Small intestine (tissue), 7 donors: ENCODE measurements at regions not wholly inside any gene's neighbourhood (a gene's known extent, or its start where the extent isn't known, plus 50 kb on each side); places are given as distances from the start of the nearest gene placed in this dataset.

Experiments used
- DNase-seq, 2 donors: peaks; one replicate each; pipeline versions ENCODE4 v3.0.0 to v3.0.0-alpha.2; 2013
- FAIRE-seq: peaks from 2 replicates; lab custom pipeline; 2012; peaks lifted over from hg19 to GRCh38; lab: Jason Lieb, UNC
- H3K27ac ChIP-seq, 3 donors: one replicate each; pipeline ENCODE4 v1.5.1; 2013; ENCODE audit warnings: low read length in 2 of 3, mild to moderate bottlenecking in 2 of 3, control low read depth in 1 of 3, inconsistent platforms in 1 of 3, low read depth in 1 of 3, moderate library complexity in 1 of 3
- H3K27me3 ChIP-seq, 3 donors: one replicate each; pipeline ENCODE4 v1.6.1; 2013; ENCODE audit warnings: low read length in 3 of 3, inconsistent platforms in 1 of 3; ENCODE audit not compliant: control insufficient read depth in 3 of 3, insufficient read depth in 3 of 3
- H3K36me3 ChIP-seq, 3 donors: one replicate each; pipeline ENCODE4 v1.6.1; 2013; ENCODE audit warnings: low read length in 3 of 3, inconsistent platforms in 1 of 3, low read depth in 1 of 3, mild to moderate bottlenecking in 1 of 3, moderate library complexity in 1 of 3; ENCODE audit not compliant: control insufficient read depth in 3 of 3, insufficient read depth in 2 of 3
- H3K4me1 ChIP-seq, 3 donors: one replicate each; pipeline ENCODE4 v1.6.1; 2013; ENCODE audit warnings: low read length in 2 of 3, inconsistent platforms in 1 of 3, low read depth in 1 of 3, mild to moderate bottlenecking in 1 of 3, moderate library complexity in 1 of 3; ENCODE audit not compliant: control insufficient read depth in 3 of 3, insufficient read depth in 2 of 3
- H3K4me3 ChIP-seq, 3 donors: one replicate each; pipeline ENCODE4 v1.5.1; 2013; ENCODE audit warnings: low read length in 3 of 3, control low read depth in 1 of 3, inconsistent platforms in 1 of 3, low read depth in 1 of 3, mild to moderate bottlenecking in 1 of 3, moderate library complexity in 1 of 3
- H3K9me3 ChIP-seq, 2 donors: one replicate each; pipeline ENCODE4 v1.6.1; 2013; ENCODE audit warnings: low read depth in 1 of 2, low read length in 1 of 2; ENCODE audit not compliant: control insufficient read depth in 2 of 2, insufficient read depth in 1 of 2
- WGBS, 3 donors: extraction: QIAGEN DNeasy Blood & Tissue Kit; methylation state at CpG; one replicate each; pipeline ENCODE4 v1.1.7; 2013; 5-methylcytosine and 5-hydroxymethylcytosine counted together
- donor health status: healthy with polysubstance abuse.
- donor health status: control.
- donor health status: control.
- donor health status: Bipolar disorder and iron deficiency.
- donor health status: healthy.

GRCh38 chr4:128528793-128529553, 241.4 kb upstream of the PGRMC2 start:
- DNase-seq (no peak), FAIRE-seq (no peak)
- 76 to 91% (median 89%) methylated on average over 4 of the region's 4 CpGs for WGBS, 3 donors

GRCh38 chr4:128527946-128528576, 240.4 kb upstream of the PGRMC2 start:
- no peaks in the 10 kb centered on the region for H3K36me3 ChIP-seq
- no peaks in the 10 kb centered on the region for H3K27me3 ChIP-seq
- 60 to 66% (median 64%) methylated on average over 4 of the region's 4 CpGs for WGBS, 3 donors
- FAIRE-seq: no peak
- H3K9me3 ChIP-seq: no peaks in the 10 kb centered on the region
- no peak overlapping the region for H3K4me3 ChIP-seq
- DNase-seq: no peak
- H3K27ac ChIP-seq: no peak overlapping the region
- H3K4me1 ChIP-seq: no peaks in the 10 kb centered on the region

More at GRCh38 chr4:128528793-128529553, 241.4 kb upstream of the PGRMC2 start:
- no peaks in the 10 kb centered on the region for H3K27me3 ChIP-seq
- H3K9me3 ChIP-seq: no peaks in the 10 kb centered on the region
- H3K36me3 ChIP-seq: no peaks in the 10 kb centered on the region
- peak overlapping the region in 1 of 3 donors; percentile 8 for H3K27ac ChIP-seq
- H3K4me3 ChIP-seq: no peak overlapping the region
- no peaks in the 10 kb centered on the region for H3K4me1 ChIP-seq

GRCh38 chr4:128527351-128527750, 239.7 kb upstream of the PGRMC2 start:
- DNase-seq: no peak
- H3K27me3 ChIP-seq: no peaks in the 10 kb centered on the region
- no peaks in the 10 kb centered on the region for H3K4me1 ChIP-seq
- 84 to 93% (median 89%) methylated on average over 3 of the region's 3 CpGs for WGBS, 3 donors
- FAIRE-seq: no peak
- no peak overlapping the region for H3K4me3 ChIP-seq
- H3K9me3 ChIP-seq: no peaks in the 10 kb centered on the region
- H3K36me3 ChIP-seq: no peaks in the 10 kb centered on the region
- no peak overlapping the region for H3K27ac ChIP-seq

GRCh38 chr4:128525992-128526630, 238.5 kb upstream of the PGRMC2 start:
- 4 to 35% (median 18%) methylated on average over 1 of the region's 1 CpG for WGBS, 3 donors
- no peaks in the 10 kb centered on the region for H3K27me3 ChIP-seq
- DNase-seq (no peak), FAIRE-seq (no peak)
- no peak overlapping the region for H3K27ac ChIP-seq
- H3K36me3 ChIP-seq: no peaks in the 10 kb centered on the region
- H3K4me1 ChIP-seq: no peaks in the 10 kb centered on the region
- no peaks in the 10 kb centered on the region for H3K9me3 ChIP-seq
- H3K4me3 ChIP-seq: no peak overlapping the region

- DNase-seq (no peak), FAIRE-seq (no peak)
- Histone ChIP-seq H3K4me1 (no peaks in the 10 kb centered on the region), H3K27ac (no peak overlapping the region), H3K27me3 (no peaks in the 10 kb centered on the region), H3K36me3 (no peaks in the 10 kb centered on the region), H3K4me3 (no peak overlapping the region), H3K9me3 (no peaks in the 10 kb centered on the region)
- WGBS, 3 donors: 60 to 73% (median 69%) methylated on average over 5 of the region's 5 CpGs
These were observed 237.8 kb upstream of the PGRMC2 start for GRCh38 chr4:128525387-128525786.

GRCh38 chr4:128524311-128524710, 236.7 kb upstream of the PGRMC2 start:
- no peak for FAIRE-seq
- Histone ChIP-seq H3K4me1 (no peaks in the 10 kb centered on the region), H3K4me3 (no peak overlapping the region), H3K27me3 (no peaks in the 10 kb centered on the region), H3K36me3 (no peaks in the 10 kb centered on the region), H3K27ac (no peak overlapping the region), H3K9me3 (no peaks in the 10 kb centered on the region)
- peak in 1 of 2 donors; percentile 52 for DNase-seq
- 62 to 71% (median 67%) methylated on average over 6 of the region's 6 CpGs for WGBS, 3 donors

GRCh38 chr4:128521648-128522111, 234.1 kb upstream of the PGRMC2 start:
- WGBS, 3 donors: 60 to 76% (median 74%) methylated on average over 4 of the region's 4 CpGs
- H3K36me3 ChIP-seq: no peaks in the 10 kb centered on the region
- no peak overlapping the region for H3K27ac ChIP-seq
- no peaks in the 10 kb centered on the region for H3K27me3 ChIP-seq
- peaks cover 2 to 8% (median 7%) of the 10 kb centered on the region in 3 donors for H3K4me1 ChIP-seq
- H3K4me3 ChIP-seq: no peak overlapping the region
- H3K9me3 ChIP-seq: no peaks in the 10 kb centered on the region
- DNase-seq (no peak), FAIRE-seq (no peak)

- H3K4me1 ChIP-seq: peaks cover 2 to 8% (median 7%) of the 10 kb centered on the region in 3 donors
- H3K27me3 ChIP-seq: no peaks in the 10 kb centered on the region
- no peaks in the 10 kb centered on the region for H3K9me3 ChIP-seq
- H3K36me3 ChIP-seq: no peaks in the 10 kb centered on the region
- WGBS, 3 donors: 62 to 84% (median 79%) methylated on average over 2 of the region's 2 CpGs
- no peak overlapping the region for H3K27ac ChIP-seq
- DNase-seq (no peak), FAIRE-seq (no peak)
- H3K4me3 ChIP-seq: no peak overlapping the region
These were observed 233.5 kb upstream of the PGRMC2 start for GRCh38 chr4:128521156-128521555.
